AG20443 (cell line): ENCODE measurements at regions not wholly inside any gene's neighbourhood (a gene's known extent, or its start where the extent isn't known, plus 50 kb on each side); places are given as distances from the start of the nearest gene placed in this dataset.

ENCODE experiments used
- DNase-seq: peaks from one replicate; pipeline ENCODE4 v3.0.0; 2012; ENCODE audit warnings: low spot score, mixed read lengths

DNA sequence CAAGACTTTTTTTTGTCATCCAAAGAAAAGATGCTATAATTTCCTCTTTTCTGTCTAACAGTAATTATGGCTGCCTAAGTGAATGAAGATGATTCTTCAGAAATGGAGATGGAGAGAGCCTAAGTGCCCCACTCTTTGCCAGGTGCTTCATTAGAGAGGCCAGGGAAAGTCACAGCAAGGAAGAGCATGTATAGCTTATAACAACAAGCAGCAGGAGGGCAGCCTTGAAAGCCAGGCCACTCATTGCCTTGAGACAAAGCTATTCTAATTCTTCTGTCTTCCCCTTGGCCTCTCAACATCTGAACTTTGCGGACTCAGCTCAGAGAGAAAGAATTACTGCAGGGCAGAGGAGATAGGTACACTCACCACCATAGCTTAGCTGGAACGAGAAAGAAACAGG is 112.0 kb upstream of the ZNF366 start:
- DNase-seq: no peak

DNA sequence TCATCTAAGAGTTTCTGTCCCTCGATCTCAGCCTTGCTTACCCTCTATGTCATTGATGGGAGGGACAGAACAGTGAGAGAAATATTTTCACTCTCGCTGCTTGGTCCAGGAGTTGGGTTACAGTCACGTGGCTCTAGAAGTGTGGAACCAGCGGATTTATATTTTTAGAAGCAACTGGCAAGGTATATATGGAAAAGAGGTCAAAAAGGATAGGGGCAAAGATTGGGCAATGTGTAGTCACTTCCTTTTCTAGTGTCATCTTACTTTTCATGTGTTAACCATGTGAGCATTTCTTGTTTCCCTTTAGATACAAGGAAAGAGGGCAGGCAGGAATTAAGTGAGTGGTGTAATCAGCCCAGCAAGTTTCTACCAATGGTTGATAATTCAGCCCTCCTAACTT is 111.5 kb upstream of the ZNF366 start:
- no peak for DNase-seq

DNA sequence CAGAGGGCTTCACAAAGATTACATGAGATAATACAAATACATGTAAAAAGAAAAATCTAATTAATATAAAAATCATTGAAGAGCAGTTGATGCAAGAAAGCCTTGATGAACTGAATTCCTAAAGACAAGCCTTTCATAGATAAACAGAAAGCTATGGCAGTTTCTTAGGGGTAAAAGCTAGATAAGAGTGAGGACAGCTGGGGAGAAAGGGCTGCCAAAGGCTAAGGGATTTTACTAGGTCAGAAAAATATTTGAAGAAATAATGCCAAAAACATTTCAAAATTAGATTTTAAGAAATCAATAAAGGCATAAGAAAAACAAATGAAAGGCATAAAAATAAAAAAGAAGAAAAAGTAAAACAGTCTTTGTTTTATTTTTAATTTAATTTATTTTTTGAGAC is 107.9 kb upstream of the ZNF366 start:
- DNase-seq: no peak

GRCh38 chr5:72613515-72613914 is 106.3 kb upstream of the ZNF366 start:
- no peak for DNase-seq

GRCh38 chr5:72612810-72613209 is 105.6 kb upstream of the ZNF366 start:
- no peak for DNase-seq

DNA sequence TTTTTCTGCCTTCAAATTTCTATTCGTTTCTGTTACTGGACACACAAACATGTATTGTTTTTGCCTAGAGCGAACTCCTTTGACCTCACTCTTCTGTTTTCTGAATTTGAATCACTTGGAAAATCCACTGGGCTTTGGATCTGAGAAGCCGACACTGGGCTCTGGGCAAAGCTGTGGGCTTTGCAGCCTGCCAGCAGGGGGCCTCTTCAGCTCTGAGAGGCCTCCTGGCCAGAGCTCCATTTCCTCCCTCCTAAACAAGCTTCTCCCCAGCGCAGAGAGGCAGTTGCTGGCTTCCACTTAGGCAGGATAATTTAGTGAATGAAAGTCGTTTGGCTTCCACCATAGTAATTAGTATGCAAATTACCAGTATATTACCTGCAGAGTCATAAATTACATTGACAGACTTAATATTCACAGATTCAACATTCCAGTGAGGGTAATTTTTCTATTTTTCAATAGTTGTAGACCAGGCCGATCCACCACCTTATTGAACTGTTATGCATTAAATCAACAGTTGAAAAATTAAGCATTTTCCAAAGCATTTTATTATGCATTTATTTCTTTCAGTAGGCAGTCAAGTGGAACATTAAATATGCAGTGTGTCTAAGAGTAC is 104.0 kb upstream of the ZNF366 start:
- DNase-seq: peak; percentile 84

DNA sequence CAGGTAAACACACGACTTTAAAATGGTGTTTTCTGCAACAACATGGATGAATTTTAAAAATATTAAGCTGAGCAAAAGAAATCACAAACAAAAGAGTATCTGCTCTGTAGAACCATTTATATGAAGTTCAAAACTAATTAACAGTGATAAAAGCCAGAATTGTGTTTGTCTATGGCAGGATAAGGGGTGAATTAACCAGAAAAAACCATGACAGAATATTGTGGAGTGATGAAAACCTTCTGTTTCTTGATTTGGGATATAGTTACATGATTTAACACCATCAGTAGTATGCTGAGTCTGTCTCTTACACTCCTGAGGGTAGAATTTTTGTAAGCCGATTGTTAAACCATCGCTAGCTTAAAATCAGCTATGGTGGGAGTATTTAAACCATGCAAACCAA is 101.7 kb upstream of the ZNF366 start:
- DNase-seq: no peak

DNA sequence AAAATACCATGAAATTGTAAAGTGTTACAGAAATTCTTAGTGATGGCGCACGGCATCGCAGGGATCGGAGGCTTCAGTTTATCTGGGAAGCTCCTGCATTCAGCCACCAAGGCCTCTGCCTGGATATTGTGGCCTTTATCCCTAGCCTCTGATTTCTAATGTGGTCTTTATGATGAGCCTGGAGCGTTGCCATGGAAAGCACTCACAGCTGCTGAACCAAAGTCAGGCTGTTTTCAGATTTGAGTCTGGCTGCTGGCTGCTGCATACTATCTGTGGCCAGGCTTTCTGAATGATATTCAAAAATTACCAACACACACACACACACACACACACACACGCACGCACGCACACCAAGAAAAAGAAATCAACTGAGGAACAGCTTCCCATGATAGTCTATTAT is 101.1 kb upstream of the ZNF366 start:
- DNase-seq: no peak

DNA sequence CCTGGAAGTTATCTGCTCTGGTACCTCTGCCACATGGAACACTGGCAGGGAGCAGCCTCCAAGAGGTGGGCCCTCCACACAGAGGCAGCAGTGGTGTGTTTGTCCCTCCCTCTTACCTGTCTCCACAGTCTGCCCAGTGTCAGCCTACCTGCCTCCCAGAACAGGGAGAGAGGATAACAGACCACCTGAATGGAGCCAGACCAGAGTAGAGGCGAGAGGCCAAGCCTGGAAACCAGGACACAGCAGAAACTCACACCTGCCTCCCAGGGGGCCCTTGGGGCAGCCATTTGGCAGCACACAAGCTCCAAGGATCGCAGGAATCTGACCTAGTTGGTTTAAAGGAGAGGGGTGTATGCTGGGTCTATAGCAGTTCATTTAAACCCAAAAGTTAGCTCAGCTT is 100.2 kb upstream of the ZNF366 start:
- DNase-seq: no peak

GRCh38 chr5:72606525-72606924 is 99.3 kb upstream of the ZNF366 start:
- no peak for DNase-seq

- DNase-seq: no peak
Measured at GRCh38 chr5:72605632-72606031, 98.4 kb upstream of the ZNF366 start.

DNA sequence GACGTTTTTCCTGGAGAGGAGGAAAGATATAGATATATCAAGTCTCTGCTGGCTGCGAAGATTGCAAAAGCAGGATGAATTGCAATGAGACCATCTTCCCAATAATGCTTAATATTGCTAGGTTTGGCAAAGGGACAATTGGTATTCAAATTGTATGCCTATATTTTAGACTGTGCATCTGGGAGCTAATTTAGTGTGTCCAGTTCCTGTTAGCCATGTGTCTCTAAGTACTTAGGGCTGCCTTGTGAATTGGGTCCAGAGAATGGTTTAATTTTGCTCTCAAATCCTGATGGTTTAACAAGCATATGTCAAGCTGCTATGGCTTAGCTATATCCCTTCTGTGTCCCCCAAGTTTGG is 97.6 kb upstream of the ZNF366 start:
- no peak for DNase-seq

- DNase-seq: no peak
Measured at GRCh38 chr5:72604111-72604797, 97.0 kb upstream of the ZNF366 start.

- no peak for DNase-seq
Measured at GRCh38 chr5:72602696-72603685, 95.8 kb upstream of the ZNF366 start.

DNA sequence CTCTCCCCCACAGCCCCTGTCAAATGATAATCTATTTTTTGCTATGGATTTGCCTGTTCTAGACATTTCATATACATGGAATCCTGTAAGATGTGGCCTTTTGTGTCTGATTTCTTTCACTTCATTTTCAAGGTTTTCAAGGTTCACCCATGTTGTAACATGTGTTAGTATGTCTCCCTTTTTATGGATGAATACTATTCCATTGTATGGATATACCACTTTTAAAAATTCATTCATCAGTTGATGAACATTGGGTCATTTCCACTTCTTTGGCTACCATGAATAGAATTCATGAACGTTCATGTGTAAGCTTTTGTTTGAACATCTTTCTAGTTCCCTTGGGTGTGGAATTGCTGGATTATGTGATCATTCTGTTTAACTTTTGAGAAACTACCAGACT is 94.7 kb upstream of the ZNF366 start:
- no peak for DNase-seq

DNA sequence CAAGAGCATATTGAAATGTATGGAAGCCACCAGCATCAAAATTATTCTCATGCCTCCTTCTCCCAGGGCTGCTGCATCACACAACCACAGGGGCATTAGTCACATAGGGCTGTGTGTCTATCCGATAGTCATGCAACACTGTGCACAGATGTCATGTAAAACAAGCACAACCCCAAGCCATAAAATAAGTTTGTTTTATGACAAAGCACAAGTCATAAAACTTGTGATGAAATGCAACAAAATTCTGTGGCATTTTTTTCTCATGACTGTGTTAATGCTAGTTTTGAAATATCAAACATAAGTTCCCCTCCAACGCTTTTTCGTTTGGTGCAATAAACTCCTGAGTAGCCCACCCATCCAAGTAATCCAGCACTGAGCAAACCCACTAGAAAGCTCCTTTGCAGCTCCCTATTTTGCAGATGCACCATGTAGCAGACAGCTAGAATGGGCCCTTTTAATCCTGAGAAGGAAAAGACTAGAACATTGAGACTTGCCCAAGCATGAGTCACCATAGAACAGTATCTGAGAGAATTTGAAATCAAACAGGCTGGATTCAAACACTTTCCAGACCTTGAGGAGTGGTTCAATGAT is 93.3 kb upstream of the ZNF366 start:
- peak; percentile 89 for DNase-seq

DNA sequence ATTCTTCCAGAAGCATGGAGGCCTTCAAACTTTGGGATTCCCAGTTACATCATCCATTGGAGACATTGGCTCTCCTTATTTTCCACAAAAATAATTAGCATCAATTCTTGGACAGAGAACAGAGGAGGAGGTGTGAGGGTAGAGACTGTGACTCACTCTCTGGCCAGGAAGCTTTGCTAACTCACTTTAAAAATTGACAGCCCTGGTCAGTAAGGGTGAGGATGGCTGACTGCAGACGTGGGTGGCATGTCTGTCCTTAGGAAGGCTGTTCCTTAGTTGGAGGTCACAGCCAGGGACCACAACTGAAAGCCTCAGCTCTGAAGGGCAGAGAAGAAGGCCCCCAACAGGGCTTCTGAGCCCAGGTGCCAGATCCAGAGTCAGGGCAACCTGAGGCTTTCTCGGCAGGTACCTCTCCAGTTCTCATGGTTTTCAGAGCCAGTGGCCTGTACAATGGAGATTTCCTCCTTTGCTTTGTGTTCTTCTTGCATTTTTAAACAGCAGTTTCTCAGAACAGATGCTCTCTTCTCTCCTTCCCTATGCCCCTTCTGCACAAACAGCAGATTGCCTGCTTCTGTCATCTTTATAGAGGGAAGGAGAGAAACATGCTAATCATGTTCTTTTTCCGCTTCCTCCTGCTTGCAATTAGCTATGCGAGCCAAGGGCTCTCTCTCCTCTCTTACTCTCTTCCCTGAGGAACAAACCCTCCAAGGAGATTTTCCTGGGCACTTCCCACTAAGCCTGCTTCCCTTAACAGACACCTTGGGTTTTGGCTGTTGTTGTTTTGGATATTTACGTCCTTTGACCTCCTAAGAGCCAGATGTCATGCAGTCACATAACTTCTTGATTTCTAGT is 92.5 kb upstream of the ZNF366 start:
- peak; percentile 35 for DNase-seq

- no peak for DNase-seq
Measured at GRCh38 chr5:72599065-72599433, 91.8 kb upstream of the ZNF366 start.

GRCh38 chr5:72598401-72599064 is 91.3 kb upstream of the ZNF366 start:
- no peak for DNase-seq

DNA sequence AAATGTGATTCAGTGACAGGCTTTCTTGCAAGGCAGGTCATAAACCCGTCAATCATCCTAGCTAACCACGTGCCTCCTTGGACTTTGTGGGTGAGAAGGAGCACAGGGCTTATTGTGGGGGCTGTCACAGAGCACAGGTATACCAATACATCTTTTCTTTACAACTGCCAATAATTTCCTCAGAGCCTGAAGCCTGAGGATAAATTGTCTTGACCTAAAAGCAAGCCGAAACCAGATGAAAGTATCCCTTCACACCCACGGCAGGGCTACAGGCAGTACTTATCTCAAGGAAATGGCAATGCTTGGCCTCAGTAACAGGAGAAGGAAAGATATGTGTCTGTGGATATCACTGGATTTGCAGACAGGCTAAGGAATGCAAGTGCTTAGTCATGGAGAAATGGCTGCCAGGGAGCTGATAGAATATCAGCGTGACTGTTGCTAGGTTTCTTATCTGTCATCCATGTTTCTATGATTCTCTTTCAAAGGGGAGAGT is 90.3 kb upstream of the ZNF366 start:
- peak; percentile 78 for DNase-seq

GRCh38 chr5:72596956-72597355 is 89.7 kb upstream of the ZNF366 start:
- DNase-seq: no peak
